Endothelial cell of umbilical vein (primary cell): ENCODE measurements at regions not wholly inside any gene's neighbourhood (a gene's known extent, or its start where the extent isn't known, plus 50 kb on each side); places are given as distances from the start of the nearest gene placed in this dataset.

Source experiments
- BruUV-seq: library from RNA; stranded (reverse); fragments of 400-500 nt; replicated peaks from 2 replicates; lab custom pipeline; 2021; lab: Mats Ljungman, UMichigan
- CTCF ChIA-PET: fragments of 300-600, 350-600 bp; sonication (Branson Sonifier 250); formaldehyde crosslinking; loops from one replicate; lab custom pipeline; 2021; ENCODE audit warnings: antibody characterized with exemption, inconsistent platforms; lab: Charles Lee
- POLR2A ChIA-PET: fragments of 300-600, 350-600 bp; sonication (Branson Sonifier 250); formaldehyde crosslinking; loops from one replicate; lab custom pipeline; 2021; ENCODE audit warnings: antibody characterized with exemption, inconsistent platforms; lab: Charles Lee
- DNase-seq: peaks from one replicate; pipeline ENCODE4 v3.0.0-alpha.2; 2011; ENCODE audit warnings: low read depth, low spot score
- FAIRE-seq: peaks from 2 replicates; lab custom pipeline; 2011; peaks lifted over from hg19 to GRCh38; lab: Jason Lieb, UNC
- H2AFZ ChIP-seq: 2 replicates; pipeline ENCODE4 v1.6.0; 2012; ENCODE audit warnings: low read depth, low read length, control low read depth, inconsistent platforms
- H3K27ac ChIP-seq: 2 replicates; pipeline ENCODE4 v1.5.1; 2011; ENCODE audit warnings: low read depth, mild to moderate bottlenecking, control low read depth, low read length, moderate library complexity; ENCODE audit not compliant: insufficient read depth
- H3K27me3 ChIP-seq, 2 experiments: 2 replicates each; pipeline versions ENCODE4 v1.6.0 to v1.6.1; 2011; ENCODE audit warnings: low read length in 2 of 2, mixed read lengths in 1 of 2; ENCODE audit not compliant: control insufficient read depth in 2 of 2, insufficient read depth in 2 of 2
- H3K36me3 ChIP-seq, 2 experiments: 2 replicates in 1 of 2; 3 replicates in 1 of 2; pipeline ENCODE4 v1.5.1; 2011; ENCODE audit warnings: low read length in 2 of 2, mild to moderate bottlenecking in 1 of 2, moderate library complexity in 1 of 2; ENCODE audit not compliant: control insufficient read depth in 2 of 2, insufficient read depth in 2 of 2; ENCODE audit errors: extremely low read depth in 1 of 2
- H3K4me1 ChIP-seq: 3 replicates; pipeline ENCODE4 v1.5.1; 2011; ENCODE audit warnings: mild to moderate bottlenecking, low read length; ENCODE audit not compliant: control insufficient read depth, insufficient read depth; ENCODE audit errors: extremely low read depth
- H3K4me2 ChIP-seq: 2 replicates; pipeline ENCODE4 v1.6.1; 2011; ENCODE audit warnings: low read length, control low read depth, mixed read lengths; ENCODE audit not compliant: insufficient read depth
- H3K4me3 ChIP-seq, 3 experiments: fragments of 200-600 bp in 1 of 3; sonication (generic), shearing (Covaris generic) in 1 of 3; replicated peaks in 1 of 3; 2 replicates each; pipeline ENCODE4 v1.5.1; 2011 to 2016; ENCODE audit warnings: control low read depth in 3 of 3, low read length in 3 of 3, mild to moderate bottlenecking in 2 of 3, inconsistent platforms in 1 of 3, low read depth in 1 of 3, moderate library complexity in 1 of 3; ENCODE audit not compliant: insufficient read depth in 1 of 3
- H3K79me2 ChIP-seq: 2 replicates; pipeline ENCODE4 v1.6.0; 2012; ENCODE audit warnings: low read length, inconsistent platforms; ENCODE audit not compliant: control insufficient read depth, insufficient read depth
- H3K9ac ChIP-seq: replicated peaks from 2 replicates; pipeline ENCODE3; 2011; ENCODE audit warnings: low read length, control low read depth; ENCODE audit not compliant: insufficient read depth; ENCODE audit errors: extremely low read depth
- H3K9me1 ChIP-seq: replicated peaks from 3 replicates; pipeline ENCODE4 v1.6.0; 2011; ENCODE audit warnings: mild to moderate bottlenecking, low read length; ENCODE audit not compliant: control insufficient read depth, insufficient read depth; ENCODE audit errors: extremely low read depth
- H3K9me3 ChIP-seq: replicated peaks from 2 replicates; pipeline ENCODE4 v1.5.1; 2012; ENCODE audit warnings: low read length, inconsistent platforms; ENCODE audit not compliant: control insufficient read depth, insufficient read depth
- H4K20me1 ChIP-seq: replicated peaks from 2 replicates; pipeline ENCODE3; 2011; ENCODE audit warnings: mild to moderate bottlenecking, low read length; ENCODE audit not compliant: control insufficient read depth, insufficient read depth; ENCODE audit errors: extremely low read depth
- EZH2 ChIP-seq: IDR thresholded peaks from 2 replicates; pipeline ENCODE4 v1.6.1; 2012; ENCODE audit warnings: borderline replicate concordance, low read depth, mild to moderate bottlenecking, moderate library complexity, low read length, inconsistent platforms; ENCODE audit not compliant: severe bottlenecking
- GATA2 ChIP-seq: IDR thresholded peaks from 2 replicates; pipeline ENCODE4 v1.7.0; 2011; ENCODE audit warnings: low read depth, mild to moderate bottlenecking, moderate library complexity, mixed read lengths, low read length; ENCODE audit not compliant: insufficient read length, insufficient read depth
- JUN ChIP-seq: IDR thresholded peaks from 2 replicates; pipeline ENCODE4 v1.6.1; 2011; ENCODE audit warnings: borderline replicate concordance, low read depth; ENCODE audit not compliant: insufficient read length, insufficient read depth
- MAX ChIP-seq: IDR thresholded peaks from 2 replicates; pipeline ENCODE4 v1.6.1; 2011; ENCODE audit not compliant: insufficient read depth, insufficient read length
- MYC ChIP-seq: IDR thresholded peaks from one replicate; pipeline ENCODE4 v1.6.1; 2011; ENCODE audit warnings: mild to moderate bottlenecking, low read depth, low read length
- POLR2AphosphoS5 ChIP-seq: IDR thresholded peaks from 2 replicates; pipeline ENCODE4 v1.6.1; 2012; ENCODE audit warnings: low read depth, mild to moderate bottlenecking, control low read depth, low read length, moderate library complexity; ENCODE audit not compliant: insufficient read depth
- dilution Hi-C: fragments of 300-500 bp; cut with MboI; formaldehyde crosslinking; loops from one replicate; pipeline ENCODE4 v1.15.0; 2019; ENCODE audit warnings: low sequenced_read_pairs; ENCODE audit not compliant: extremely low pct_ligation_motif_present
- intact Hi-C: fragments of 100-400 bp; cut with micrococcal nuclease; formaldehyde crosslinking; loops from one replicate; pipeline ENCODE4 v1.10.0; 2022

GRCh38 chr5:3336666-3337065 lies 259.0 kb upstream of the IRX1 start:
- peaks cover 12% of the 10 kb centered on the region for H3K9me3 ChIP-seq

DNA sequence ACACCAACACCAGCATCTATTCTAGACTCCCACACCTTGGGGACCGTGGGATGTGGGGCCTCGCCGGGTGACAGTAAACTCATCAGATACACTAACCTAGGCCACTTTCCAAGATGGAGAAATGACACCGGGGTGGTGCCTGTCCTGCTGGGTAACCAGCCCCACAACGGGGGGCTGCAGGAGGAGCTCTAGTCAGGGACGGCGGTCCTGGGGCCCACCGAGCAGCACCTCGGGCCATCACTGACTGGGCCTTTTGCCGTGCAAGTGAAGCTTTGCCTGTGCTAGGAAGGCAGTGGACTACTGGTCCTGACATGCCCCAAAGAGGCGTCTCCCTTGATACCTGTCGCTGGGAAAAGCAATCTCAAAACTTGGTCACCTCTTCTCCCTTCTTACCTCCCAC lies 260.3 kb upstream of the IRX1 start:
- Histone ChIP-seq H3K9me1 (no peaks in the 10 kb centered on the region), H3K27me3 (no peaks in the 10 kb centered on the region), H3K9me3 (peaks cover 12% of the 10 kb centered on the region), H3K27ac (no peak overlapping the region), H3K36me3 (no peaks in the 10 kb centered on the region), H3K79me2 (no peaks in the 10 kb centered on the region), H3K4me2 (no peak overlapping the region), H4K20me1 (no peaks in the 10 kb centered on the region), H2AFZ (no peak overlapping the region), H3K9ac (no peak overlapping the region), H3K4me1 (no peaks in the 10 kb centered on the region), H3K4me3 (no peak overlapping the region)
- dilution Hi-C loops = no loop called here
- ChIA-PET POLR2A (no interaction called here), CTCF (no interaction called here)
- FAIRE-seq = no peak
- no peak for TF ChIP-seq MYC
- intact Hi-C loops = no loop called here
- no TSS peak for BruUV-seq
- DNase-seq = no peak

More at GRCh38 chr5:3336666-3337065, 259.0 kb upstream of the IRX1 start:
- H3K4me3 ChIP-seq = no peak overlapping the region
- H2AFZ ChIP-seq = no peak overlapping the region
- no peaks in the 10 kb centered on the region for H3K27me3 ChIP-seq
- no peak overlapping the region for H3K9ac ChIP-seq
- ChIA-PET CTCF (no interaction called here), POLR2A (no interaction called here)
- no peaks in the 10 kb centered on the region for H3K36me3 ChIP-seq
- no peaks in the 10 kb centered on the region for H3K9me1 ChIP-seq
- no peak overlapping the region for H3K4me2 ChIP-seq
- TF ChIP-seq EZH2 = no peak
- TF ChIP-seq MYC = no peak
- TF ChIP-seq MAX = no peak
- TF ChIP-seq GATA2 = no peak
- TF ChIP-seq POLR2AphosphoS5 = no peak
- no peak for TF ChIP-seq JUN
- no peaks in the 10 kb centered on the region for H3K4me1 ChIP-seq
- dilution Hi-C loops = no loop called here
- intact Hi-C loops = no loop called here
- DNase-seq (no peak), FAIRE-seq (no peak)
- no TSS peak for BruUV-seq
- H3K79me2 ChIP-seq = no peaks in the 10 kb centered on the region
- no peaks in the 10 kb centered on the region for H4K20me1 ChIP-seq
- H3K27ac ChIP-seq = no peak overlapping the region
